SK-N-SH (cell line): ENCODE measurements at regions not wholly inside any gene's neighbourhood (a gene's known extent, or its start where the extent isn't known, plus 50 kb on each side); places are given as distances from the start of the nearest gene placed in this dataset.

Experiments
- CTCF ChIA-PET: fragments of 300-600, 350-600 bp; formaldehyde crosslinking; extraction: SDS; loops from one replicate; lab custom pipeline; 2021; lab: Yijun Ruan, JAX
- POLR2A ChIA-PET: fragments of 350-600 bp; sonication (Branson Sonifier 250); formaldehyde crosslinking; extraction: SDS; loops from one replicate; lab custom pipeline; 2020; ENCODE audit warnings: antibody characterized with exemption, inconsistent platforms; lab: Yijun Ruan, JAX
- DNase-seq: peaks from one replicate; pipeline ENCODE4 v3.0.0; 2012
- H2AFZ ChIP-seq: fragments of 200-600 bp; sonication (generic); 2 replicates; pipeline ENCODE4 v1.8.1; 2016; ENCODE audit warnings: antibody characterized with exemption, mild to moderate bottlenecking, low read depth
- H3F3A ChIP-seq: fragments of 200-600 bp; sonication (generic); replicated peaks from 2 replicates; pipeline ENCODE3; 2016; ENCODE audit warnings: antibody characterized with exemption, mild to moderate bottlenecking; ENCODE audit not compliant: insufficient read depth
- H3K27ac ChIP-seq, 2 experiments: fragments of 200-500 bp in 1 of 2; fragments of 200-600 bp in 1 of 2; sonication (Bioruptor generic) in 1 of 2; sonication (generic), shearing (Covaris generic) in 1 of 2; 2 replicates each; pipeline versions ENCODE4 v1.5.1 to v1.6.1; 2014 to 2016; ENCODE audit warnings: low read depth in 2 of 2, inconsistent platforms in 1 of 2, low read length in 1 of 2, mild to moderate bottlenecking in 1 of 2, mixed read lengths in 1 of 2
- H3K27me3 ChIP-seq: fragments of 200-600 bp; sonication (generic), shearing (Covaris generic); 2 replicates; pipeline ENCODE4 v1.6.1; 2016; ENCODE audit warnings: mixed run types; ENCODE audit not compliant: insufficient read depth
- H3K36me3 ChIP-seq, 2 experiments: fragments of 200-500 bp in 1 of 2; fragments of 200-600 bp in 1 of 2; sonication (Bioruptor generic) in 1 of 2; sonication (generic) in 1 of 2; replicated peaks in 1 of 2; 2 replicates each; pipeline versions ENCODE3 to v1.5.1; 2014 to 2016; ENCODE audit warnings: low read length in 1 of 2, mild to moderate bottlenecking in 1 of 2; ENCODE audit not compliant: insufficient read depth in 2 of 2, control insufficient read depth in 1 of 2
- H3K4me1 ChIP-seq, 2 experiments: fragments of 200-500 bp in 1 of 2; fragments of 200-600 bp in 1 of 2; sonication (Bioruptor generic) in 1 of 2; sonication (generic), shearing (Covaris generic) in 1 of 2; 2 replicates each; pipeline versions ENCODE4 v1.5.1 to v1.6.1; 2014 to 2016; ENCODE audit warnings: low read depth in 1 of 2, low read length in 1 of 2, mixed run types in 1 of 2; ENCODE audit not compliant: insufficient read depth in 2 of 2, control insufficient read depth in 1 of 2
- H3K4me2 ChIP-seq: fragments of 200-600 bp; sonication (generic), shearing (Covaris generic); 2 replicates; pipeline ENCODE4 v1.6.1; 2017; ENCODE audit warnings: mixed run types
- H3K4me3 ChIP-seq, 2 experiments: fragments of 200-500 bp in 1 of 2; fragments of 200-600 bp in 1 of 2; sonication (Bioruptor generic) in 1 of 2; sonication (generic), shearing (Covaris generic) in 1 of 2; 2 replicates each; pipeline versions ENCODE4 v1.5.1 to v1.8.1; 2014 to 2016; ENCODE audit warnings: low read depth in 2 of 2, inconsistent platforms in 1 of 2, low read length in 1 of 2, mild to moderate bottlenecking in 1 of 2, mixed read lengths in 1 of 2, moderate library complexity in 1 of 2
- H3K79me2 ChIP-seq: fragments of 200-600 bp; sonication (generic); 2 replicates; pipeline ENCODE4 v1.8.1; 2017; ENCODE audit warnings: mild to moderate bottlenecking; ENCODE audit not compliant: insufficient read depth
- H3K9ac ChIP-seq: fragments of 200-600 bp; sonication (generic); 2 replicates; pipeline ENCODE4 v1.6.1; 2017; ENCODE audit warnings: mixed run types
- H3K9me2 ChIP-seq: fragments of 200-600 bp; sonication (generic); 2 replicates; pipeline ENCODE4 v1.6.1; 2017; ENCODE audit warnings: mixed run types
- H3K9me3 ChIP-seq: fragments of 200-600 bp; sonication (generic); 2 replicates; pipeline ENCODE4 v1.6.1; 2017; ENCODE audit warnings: mixed run types, mild to moderate bottlenecking, moderate library complexity
- H4K20me1 ChIP-seq: fragments of 200-600 bp; sonication (generic); 2 replicates; pipeline ENCODE4 v1.6.1; 2017; ENCODE audit warnings: mild to moderate bottlenecking, mixed run types; ENCODE audit not compliant: insufficient read depth
- CHD2 ChIP-seq: fragments of 150-350 bp; IDR thresholded peaks from 2 replicates; pipeline ENCODE4 v1.6.1; 2018; ENCODE audit warnings: low read length; ENCODE audit not compliant: partially characterized antibody
- ELF1 ChIP-seq: IDR thresholded peaks from 2 replicates; pipeline ENCODE4 v1.4.0; 2012
- EZH2phosphoT487 ChIP-seq: fragments of 200-600 bp; sonication (generic); IDR thresholded peaks from 2 replicates; pipeline ENCODE4 v1.6.1; 2017; ENCODE audit warnings: low read depth, mixed run types, mild to moderate bottlenecking, antibody characterized with exemption, moderate library complexity, borderline replicate concordance
- FOSL2 ChIP-seq: IDR thresholded peaks from 2 replicates; pipeline ENCODE4 v1.4.0; 2012; ENCODE audit warnings: low read depth, mild to moderate bottlenecking, moderate library complexity, borderline replicate concordance
- MEF2A ChIP-seq: IDR thresholded peaks from 2 replicates; pipeline ENCODE4 v1.4.0; 2012; ENCODE audit warnings: low read depth, borderline replicate concordance
- MXI1 ChIP-seq: IDR thresholded peaks from 2 replicates; pipeline ENCODE4 v1.6.1; 2012; ENCODE audit warnings: mild to moderate bottlenecking, low read depth, low read length, improper control_type of control experiment
- NRF1 ChIP-seq: IDR thresholded peaks from 2 replicates; pipeline ENCODE4 v1.6.1; 2012; ENCODE audit warnings: low read depth, mild to moderate bottlenecking, low read length
- RAD21 ChIP-seq: IDR thresholded peaks from 2 replicates; pipeline ENCODE4 v1.6.1; 2012; ENCODE audit warnings: mild to moderate bottlenecking, low read length
- RCOR1 ChIP-seq: fragments of 150-350 bp; IDR thresholded peaks from 2 replicates; pipeline ENCODE4 v1.6.1; 2017; ENCODE audit warnings: antibody characterized with exemption, low read length
- RFX5 ChIP-seq: IDR thresholded peaks from 2 replicates; pipeline ENCODE4 v1.6.1; 2012; ENCODE audit warnings: mild to moderate bottlenecking, improper control_type of control experiment, low read length
- TAF1 ChIP-seq: IDR thresholded peaks from 2 replicates; pipeline ENCODE4 v1.6.1; 2012; ENCODE audit warnings: low read depth, mild to moderate bottlenecking, low read length, moderate library complexity, borderline replicate concordance
- USF1 ChIP-seq: IDR thresholded peaks from 2 replicates; pipeline ENCODE4 v1.4.0; 2012; ENCODE audit warnings: low read depth, borderline replicate concordance
- YY1 ChIP-seq: IDR thresholded peaks from 2 replicates; pipeline ENCODE4 v1.4.0; 2012; ENCODE audit warnings: low read depth, mild to moderate bottlenecking
- ZBTB33 ChIP-seq: IDR thresholded peaks from 2 replicates; pipeline ENCODE4 v1.4.0; 2012; ENCODE audit warnings: low read depth, borderline replicate concordance
- WGBS: methylation state at CpG from one replicate; pipeline ENCODE4 v1.1.6; 2017; ENCODE audit warnings: low lambda C conversion rate; 5-methylcytosine and 5-hydroxymethylcytosine counted together

GRCh38 chr19:28583242-28583641, 629.7 kb downstream of the UQCRFS1 start:
- POLR2A ChIA-PET: no interaction called here
- no peaks in the 10 kb centered on the region; the same call in 1 of the 2 replicates for H3K27me3 ChIP-seq
- no peak overlapping the region for H3K4me2 ChIP-seq

GRCh38 chr19:28582796-28583195, 630.2 kb downstream of the UQCRFS1 start:
- Histone ChIP-seq H4K20me1 (no peaks in the 10 kb centered on the region), H3K9ac (no peak overlapping the region), H3K4me2 (no peak overlapping the region), H3K4me1 (no peaks in the 10 kb centered on the region), H3K36me3 (no peaks in the 10 kb centered on the region)
- POLR2A ChIA-PET: no interaction called here
- no peak for TF ChIP-seq YY1
- no peak for TF ChIP-seq CHD2
- TF ChIP-seq EZH2phosphoT487: no peak
- TF ChIP-seq FOSL2: no peak
- no peak for TF ChIP-seq TAF1
- no peak for TF ChIP-seq USF1
- TF ChIP-seq NRF1: no peak
- no peak for TF ChIP-seq RFX5
- TF ChIP-seq RCOR1: no peak
- TF ChIP-seq MEF2A: no peak
- no peak for TF ChIP-seq ZBTB33
- TF ChIP-seq, all 33 proteins: peak for 0
- H2AFZ ChIP-seq: no peak overlapping the region
- H3K4me3 ChIP-seq: no peak overlapping the region
- no peaks in the 10 kb centered on the region; the same call in 1 of the 2 replicates for H3K27me3 ChIP-seq
- 4% methylated on average over 2 of the region's 2 CpGs for WGBS
- H3K27ac ChIP-seq: no peak overlapping the region
- CTCF ChIA-PET: no interaction called here
- no peaks in the 10 kb centered on the region for H3F3A ChIP-seq
- H3K9me2 ChIP-seq: no peaks in the 10 kb centered on the region
- DNase-seq: no peak
- no peaks in the 10 kb centered on the region for H3K79me2 ChIP-seq
- H3K9me3 ChIP-seq: no peaks in the 10 kb centered on the region

More at GRCh38 chr19:28583242-28583641, 629.7 kb downstream of the UQCRFS1 start:
- DNase-seq: no peak
- Histone ChIP-seq H3K4me3 (no peak overlapping the region), H3K9ac (no peak overlapping the region), H4K20me1 (no peaks in the 10 kb centered on the region), H3K27ac (no peak overlapping the region), H2AFZ (no peak overlapping the region), H3K36me3 (no peaks in the 10 kb centered on the region), H3F3A (no peaks in the 10 kb centered on the region), H3K79me2 (no peaks in the 10 kb centered on the region), H3K9me3 (no peaks in the 10 kb centered on the region), H3K9me2 (no peaks in the 10 kb centered on the region), H3K4me1 (no peaks in the 10 kb centered on the region)
- CTCF ChIA-PET: no interaction called here
- TF ChIP-seq MXI1 (no peak), ELF1 (no peak), RAD21 (no peak), NRF1 (no peak)
- 3% methylated on average over 3 of the region's 3 CpGs for WGBS
